A673 (cell line): ENCODE measurements at regions not wholly inside any gene's neighbourhood (a gene's known extent, or its start where the extent isn't known, plus 50 kb on each side); places are given as distances from the start of the nearest gene placed in this dataset.

Experiments
- CTCF ChIP-seq: fragments of 300-800, 200-600 bp; sonication (generic); conservative IDR thresholded peaks from 2 replicates; pipeline ENCODE4 v1.5.1; 2017; ENCODE audit warnings: low read depth, mild to moderate bottlenecking, antibody characterized with exemption, low read length, moderate library complexity, mixed read lengths
- EZH2 ChIP-seq: fragments of 200-600 bp; sonication (generic); IDR thresholded peaks from 2 replicates; pipeline ENCODE4 v1.6.1; 2017; ENCODE audit warnings: borderline replicate concordance, low read depth, mild to moderate bottlenecking, mixed read lengths, antibody characterized with exemption, low read length; ENCODE audit not compliant: poor library complexity, severe bottlenecking

- TF ChIP-seq CTCF = no peak
- no peak for TF ChIP-seq EZH2
These were observed 108.5 kb downstream of the KCNK1 start for GRCh38 chr1:233722212-233722979.
